HCT116 (cell line): ENCODE measurements at regions not wholly inside any gene's neighbourhood (a gene's known extent, or its start where the extent isn't known, plus 50 kb on each side); places are given as distances from the start of the nearest gene placed in this dataset.

Experiments
- ATAC-seq: fragments of 200-7000 bp; cut with Tn5 transposase; 2 replicates; pipeline ENCODE4 v1.9.1; 2020; ENCODE audit warnings: mild to moderate bottlenecking, moderate library complexity
- BruUV-seq: library from RNA; stranded (reverse); fragments of 400-500 nt; replicated peaks from 2 replicates; lab custom pipeline; 2021; lab: Mats Ljungman, UMichigan
- CTCF ChIA-PET: fragments of 300-600 bp; sonication (Branson Sonifier 250); formaldehyde crosslinking; loops from one replicate; lab custom pipeline; 2021; ENCODE audit warnings: antibody characterized with exemption; lab: Charles Lee
- POLR2A ChIA-PET: fragments of 300-600, 350-600 bp; sonication (Branson Sonifier 250); formaldehyde crosslinking; loops from one replicate; lab custom pipeline; 2021; ENCODE audit warnings: antibody characterized with exemption; lab: Charles Lee
- RAD21 ChIA-PET, 2 experiments: fragments of 300-600 bp; sonication (Branson Sonifier 250); formaldehyde crosslinking; loops; one replicate each; lab custom pipeline; 2023; ENCODE audit warnings: low total read pairs in 2 of 2; ENCODE audit not compliant: uncharacterized antibody in 2 of 2, unreplicated experiment in 2 of 2, low non-redundant PET in 1 of 2; lab: Charles Lee
- DNase-seq: peaks from one replicate; pipeline ENCODE4 v3.0.0-alpha.2; 2010; ENCODE audit warnings: low read depth, low spot score
- H2AFZ ChIP-seq: fragments of 200-600 bp; shearing (Covaris generic), sonication (generic); 2 replicates; pipeline ENCODE4 v1.6.1; 2017; ENCODE audit warnings: low read depth, mixed run types, mixed read lengths, antibody characterized with exemption, low read length; ENCODE audit not compliant: poor library complexity, severe bottlenecking
- H3K27ac ChIP-seq: 2 replicates; pipeline ENCODE4 v1.5.1; 2012; ENCODE audit warnings: low read depth, low read length
- H3K27me3 ChIP-seq: fragments of 200-600 bp; sonication (generic); 2 replicates; pipeline ENCODE4 v1.6.1; 2016; ENCODE audit warnings: mixed run types, low read length, mixed read lengths; ENCODE audit not compliant: insufficient read depth
- H3K36me3 ChIP-seq, 2 experiments: fragments of 200-500 bp in 1 of 2; fragments of 200-600 bp in 1 of 2; sonication (Bioruptor generic) in 1 of 2; sonication (generic) in 1 of 2; 2 replicates each; pipeline versions ENCODE4 v1.5.1 to v1.6.1; 2014 to 2016; ENCODE audit warnings: low read length in 2 of 2, inconsistent platforms in 1 of 2, mixed read lengths in 1 of 2, mixed run types in 1 of 2; ENCODE audit not compliant: insufficient read depth in 2 of 2, control insufficient read depth in 1 of 2
- H3K4me1 ChIP-seq, 2 experiments: fragments of 200-600 bp in 1 of 2; sonication (generic) in 1 of 2; 2 replicates each; pipeline versions ENCODE4 v1.5.1 to v1.6.1; 2012 to 2017; ENCODE audit warnings: low read length in 2 of 2, inconsistent platforms in 1 of 2, mild to moderate bottlenecking in 1 of 2, mixed read lengths in 1 of 2, mixed run types in 1 of 2, moderate library complexity in 1 of 2; ENCODE audit not compliant: insufficient read depth in 2 of 2, control insufficient read depth in 1 of 2
- H3K4me2 ChIP-seq: fragments of 200-600 bp; sonication (generic); 2 replicates; pipeline ENCODE4 v1.6.1; 2017; ENCODE audit warnings: mixed run types, low read length, mixed read lengths
- H3K4me3 ChIP-seq, 2 experiments: fragments of 200-600 bp in 1 of 2; sonication (generic) in 1 of 2; replicated peaks in 1 of 2; 2 replicates each; pipeline ENCODE4 v1.5.1; 2011 to 2016; ENCODE audit warnings: low read length in 2 of 2, control low read depth in 1 of 2, low read depth in 1 of 2, mild to moderate bottlenecking in 1 of 2, mixed read lengths in 1 of 2, mixed run types in 1 of 2
- H3K79me2 ChIP-seq: fragments of 200-600 bp; sonication (generic); 2 replicates; pipeline ENCODE4 v1.6.1; 2017; ENCODE audit warnings: mild to moderate bottlenecking, mixed run types, low read length, moderate library complexity, mixed read lengths; ENCODE audit not compliant: insufficient read depth
- H3K9ac ChIP-seq: fragments of 200-600 bp; sonication (generic); 2 replicates; pipeline ENCODE4 v1.6.1; 2016; ENCODE audit warnings: low read length, mixed read lengths
- H3K9me2 ChIP-seq: fragments of 200-600 bp; sonication (generic), shearing (Covaris generic); 2 replicates; pipeline ENCODE4 v1.6.1; 2017; ENCODE audit warnings: mixed run types, mild to moderate bottlenecking, moderate library complexity; ENCODE audit not compliant: insufficient read depth
- H3K9me3 ChIP-seq, 2 experiments: fragments of 200-500 bp in 1 of 2; fragments of 200-600 bp in 1 of 2; sonication (Bioruptor generic) in 1 of 2; sonication (generic) in 1 of 2; 2 replicates each; pipeline ENCODE4 v1.6.1; 2014 to 2017; ENCODE audit warnings: low read length in 2 of 2, mixed read lengths in 2 of 2, inconsistent platforms in 1 of 2, low read depth in 1 of 2, mild to moderate bottlenecking in 1 of 2, mixed run types in 1 of 2, moderate library complexity in 1 of 2; ENCODE audit not compliant: control insufficient read depth in 1 of 2, insufficient read depth in 1 of 2
- H4K20me1 ChIP-seq: fragments of 200-600 bp; sonication (generic), shearing (Covaris generic); 2 replicates; pipeline ENCODE4 v1.6.1; 2017; ENCODE audit warnings: mixed run types, mild to moderate bottlenecking, moderate library complexity; ENCODE audit not compliant: insufficient read depth
- FOSL1 ChIP-seq: IDR thresholded peaks from 2 replicates; pipeline ENCODE4 v1.6.1; 2012; ENCODE audit warnings: low read depth
- JUND ChIP-seq: IDR thresholded peaks from 2 replicates; pipeline ENCODE4 v1.6.1; 2012
- POLR2A ChIP-seq: IDR thresholded peaks from 2 replicates; pipeline ENCODE4 v1.7.0; 2011; ENCODE audit warnings: borderline replicate concordance; ENCODE audit not compliant: insufficient read depth, insufficient read length; ENCODE audit errors: extremely low read depth
- SRF ChIP-seq: IDR thresholded peaks from 2 replicates; pipeline ENCODE4 v1.6.1; 2012; ENCODE audit warnings: low read depth
- TCF7L2 ChIP-seq: IDR thresholded peaks from 2 replicates; pipeline ENCODE4 v1.7.0; 2011; ENCODE audit warnings: borderline replicate concordance, inconsistent platforms; ENCODE audit not compliant: insufficient read depth, insufficient read length; ENCODE audit errors: extremely low read depth
- YY1 ChIP-seq: IDR thresholded peaks from 2 replicates; pipeline ENCODE4 v1.6.1; 2011; ENCODE audit warnings: low read length, low read depth, moderate library complexity, mild to moderate bottlenecking; ENCODE audit not compliant: insufficient replicate concordance; ENCODE audit errors: extremely low read depth
- ZFX ChIP-seq: fragments of 450-650 bp; IDR thresholded peaks from 2 replicates; pipeline ENCODE4 v1.6.1; 2017
- ZNF274 ChIP-seq: fragments of 200-500 bp; sonication (Bioruptor generic); IDR thresholded peaks from 2 replicates; pipeline ENCODE4 v1.6.1; 2014; ENCODE audit warnings: mild to moderate bottlenecking, low read depth, low read length, inconsistent platforms
- intact Hi-C: fragments of 100-400 bp; cut with micrococcal nuclease; formaldehyde crosslinking; loops from 2 replicates; pipeline ENCODE4 v1.10.0; 2022
- TF ChIP-seq, protein P1 (sequence below): IDR thresholded peaks from 2 replicates; pipeline ENCODE4 v1.6.1; 2012
- TF ChIP-seq, protein P2 (sequence below): IDR thresholded peaks from 2 replicates; pipeline ENCODE4 v1.6.1; 2012; ENCODE audit warnings: low read depth
- TF ChIP-seq, protein P3 (sequence below): IDR thresholded peaks from 2 replicates; pipeline ENCODE4 v1.6.1; 2011; ENCODE audit warnings: mild to moderate bottlenecking, low read length, moderate library complexity; ENCODE audit not compliant: insufficient replicate concordance; ENCODE audit errors: extremely low read depth

DNA sequence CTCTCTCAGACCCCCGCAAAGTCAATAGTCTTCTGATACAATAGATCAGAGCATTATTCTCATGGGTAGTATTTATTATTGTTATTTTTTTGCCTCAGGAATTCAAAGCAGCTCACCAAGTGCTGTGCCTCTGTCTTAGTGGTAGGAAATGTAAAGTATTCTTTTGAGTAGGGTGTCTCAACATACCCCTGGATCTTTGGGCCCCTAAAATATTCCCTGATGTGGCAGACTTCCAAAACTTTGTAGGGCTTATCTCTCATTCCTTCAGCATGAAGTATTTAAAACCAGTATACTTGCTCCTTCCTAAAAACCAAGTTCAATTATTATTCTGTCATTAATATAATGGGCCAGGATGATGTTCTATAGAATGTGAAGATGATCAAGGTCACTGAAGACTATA is 115.3 kb upstream of the ZNF827 start:
- TF ChIP-seq, protein P1, sequence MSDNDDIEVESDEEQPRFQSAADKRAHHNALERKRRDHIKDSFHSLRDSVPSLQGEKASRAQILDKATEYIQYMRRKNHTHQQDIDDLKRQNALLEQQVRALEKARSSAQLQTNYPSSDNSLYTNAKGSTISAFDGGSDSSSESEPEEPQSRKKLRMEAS, result no peak
- TF ChIP-seq SRF, result no peak
- no peak for TF ChIP-seq POLR2A
- no peak for TF ChIP-seq JUND
- no peak for TF ChIP-seq ZFX
- no peak for TF ChIP-seq FOSL1
- TF ChIP-seq, protein P2, sequence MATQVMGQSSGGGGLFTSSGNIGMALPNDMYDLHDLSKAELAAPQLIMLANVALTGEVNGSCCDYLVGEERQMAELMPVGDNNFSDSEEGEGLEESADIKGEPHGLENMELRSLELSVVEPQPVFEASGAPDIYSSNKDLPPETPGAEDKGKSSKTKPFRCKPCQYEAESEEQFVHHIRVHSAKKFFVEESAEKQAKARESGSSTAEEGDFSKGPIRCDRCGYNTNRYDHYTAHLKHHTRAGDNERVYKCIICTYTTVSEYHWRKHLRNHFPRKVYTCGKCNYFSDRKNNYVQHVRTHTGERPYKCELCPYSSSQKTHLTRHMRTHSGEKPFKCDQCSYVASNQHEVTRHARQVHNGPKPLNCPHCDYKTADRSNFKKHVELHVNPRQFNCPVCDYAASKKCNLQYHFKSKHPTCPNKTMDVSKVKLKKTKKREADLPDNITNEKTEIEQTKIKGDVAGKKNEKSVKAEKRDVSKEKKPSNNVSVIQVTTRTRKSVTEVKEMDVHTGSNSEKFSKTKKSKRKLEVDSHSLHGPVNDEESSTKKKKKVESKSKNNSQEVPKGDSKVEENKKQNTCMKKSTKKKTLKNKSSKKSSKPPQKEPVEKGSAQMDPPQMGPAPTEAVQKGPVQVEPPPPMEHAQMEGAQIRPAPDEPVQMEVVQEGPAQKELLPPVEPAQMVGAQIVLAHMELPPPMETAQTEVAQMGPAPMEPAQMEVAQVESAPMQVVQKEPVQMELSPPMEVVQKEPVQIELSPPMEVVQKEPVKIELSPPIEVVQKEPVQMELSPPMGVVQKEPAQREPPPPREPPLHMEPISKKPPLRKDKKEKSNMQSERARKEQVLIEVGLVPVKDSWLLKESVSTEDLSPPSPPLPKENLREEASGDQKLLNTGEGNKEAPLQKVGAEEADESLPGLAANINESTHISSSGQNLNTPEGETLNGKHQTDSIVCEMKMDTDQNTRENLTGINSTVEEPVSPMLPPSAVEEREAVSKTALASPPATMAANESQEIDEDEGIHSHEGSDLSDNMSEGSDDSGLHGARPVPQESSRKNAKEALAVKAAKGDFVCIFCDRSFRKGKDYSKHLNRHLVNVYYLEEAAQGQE, result no peak
- TF ChIP-seq YY1, result no peak
- no peak for TF ChIP-seq ZNF274
- TF ChIP-seq TCF7L2, result no peak
- TF ChIP-seq, protein P3, sequence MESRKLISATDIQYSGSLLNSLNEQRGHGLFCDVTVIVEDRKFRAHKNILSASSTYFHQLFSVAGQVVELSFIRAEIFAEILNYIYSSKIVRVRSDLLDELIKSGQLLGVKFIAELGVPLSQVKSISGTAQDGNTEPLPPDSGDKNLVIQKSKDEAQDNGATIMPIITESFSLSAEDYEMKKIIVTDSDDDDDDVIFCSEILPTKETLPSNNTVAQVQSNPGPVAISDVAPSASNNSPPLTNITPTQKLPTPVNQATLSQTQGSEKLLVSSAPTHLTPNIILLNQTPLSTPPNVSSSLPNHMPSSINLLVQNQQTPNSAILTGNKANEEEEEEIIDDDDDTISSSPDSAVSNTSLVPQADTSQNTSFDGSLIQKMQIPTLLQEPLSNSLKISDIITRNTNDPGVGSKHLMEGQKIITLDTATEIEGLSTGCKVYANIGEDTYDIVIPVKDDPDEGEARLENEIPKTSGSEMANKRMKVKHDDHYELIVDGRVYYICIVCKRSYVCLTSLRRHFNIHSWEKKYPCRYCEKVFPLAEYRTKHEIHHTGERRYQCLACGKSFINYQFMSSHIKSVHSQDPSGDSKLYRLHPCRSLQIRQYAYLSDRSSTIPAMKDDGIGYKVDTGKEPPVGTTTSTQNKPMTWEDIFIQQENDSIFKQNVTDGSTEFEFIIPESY, result no peak
- no peak overlapping the region for H2AFZ ChIP-seq
- H3K27me3 ChIP-seq, result 0 out of 2 replicates have a peak, but pooled peaks cover 6% of the 10 kb centered on the region
- H3K9me2 ChIP-seq, result no peaks in the 10 kb centered on the region
- RAD21 ChIA-PET, result no interaction called here
- POLR2A ChIA-PET, result no interaction called here
- no peak overlapping the region for H3K9ac ChIP-seq
- CTCF ChIA-PET, result no interaction called here
- intact Hi-C loops, result no loop called here
- ATAC-seq (no peak), DNase-seq (no peak)
- H3K4me3 ChIP-seq, result no peak overlapping the region
- H3K4me2 ChIP-seq, result no peak overlapping the region
- H3K27ac ChIP-seq, result no peak overlapping the region
- H3K9me3 ChIP-seq, result no peaks in the 10 kb centered on the region
- no peaks in the 10 kb centered on the region for H3K4me1 ChIP-seq
- H4K20me1 ChIP-seq, result no peaks in the 10 kb centered on the region
- no peaks in the 10 kb centered on the region for H3K79me2 ChIP-seq
- no TSS peak for BruUV-seq
- H3K36me3 ChIP-seq, result no peaks in the 10 kb centered on the region
